ENCODE measurements at regions not wholly inside any gene's neighbourhood (a gene's known extent, or its start where the extent isn't known, plus 50 kb on each side); places are given as distances from the start of the nearest gene placed in this dataset.

DNA sequence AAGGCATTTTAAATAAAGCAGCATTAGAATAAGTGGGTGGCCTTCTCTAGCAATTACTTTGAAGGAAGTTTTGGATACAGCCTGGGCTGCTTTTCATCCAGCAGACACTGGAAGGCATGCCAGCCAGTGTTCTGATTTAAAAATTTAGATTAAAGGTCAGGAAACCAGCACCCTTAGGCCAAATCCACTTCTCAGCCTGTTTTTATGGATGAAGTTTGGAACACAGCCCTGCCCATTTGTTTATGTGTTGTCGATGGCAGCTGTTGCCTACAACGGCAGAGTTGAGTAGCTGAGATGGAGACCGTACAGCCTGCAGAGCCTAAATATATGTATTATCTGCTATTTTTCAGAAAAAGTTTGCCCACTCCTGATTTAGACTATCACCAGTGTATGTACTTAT, 313.6 kb upstream of the ACVR2A start:
- no peak overlapping the region for H3K27ac Mint-ChIP-seq
- H3K36me3 Mint-ChIP-seq = no peaks in the 10 kb centered on the region
- no peaks in the 10 kb centered on the region for H3K4me1 Mint-ChIP-seq
- DNase-seq (ENCODE audit: low spot score in 2 of 2) (no peak), ATAC-seq (ENCODE audit: low read depth) (no peak)
- no peaks in the 10 kb centered on the region for H3K27me3 Mint-ChIP-seq
- H3K4me3 Mint-ChIP-seq = no peak overlapping the region
- H3K9me3 Mint-ChIP-seq = no peaks in the 10 kb centered on the region

GRCh38 chr2:147530033-147530432, 314.8 kb upstream of the ACVR2A start:
- Mint-ChIP-seq H3K4me3 (no peak overlapping the region), H3K9me3 (no peaks in the 10 kb centered on the region), H3K27me3 (no peaks in the 10 kb centered on the region), H3K36me3 (no peaks in the 10 kb centered on the region), H3K4me1 (no peaks in the 10 kb centered on the region), H3K27ac (no peak overlapping the region)
- no peak for ATAC-seq (ENCODE audit: low read depth)
- DNase-seq (ENCODE audit: low spot score in 2 of 2) = no peak

DNA sequence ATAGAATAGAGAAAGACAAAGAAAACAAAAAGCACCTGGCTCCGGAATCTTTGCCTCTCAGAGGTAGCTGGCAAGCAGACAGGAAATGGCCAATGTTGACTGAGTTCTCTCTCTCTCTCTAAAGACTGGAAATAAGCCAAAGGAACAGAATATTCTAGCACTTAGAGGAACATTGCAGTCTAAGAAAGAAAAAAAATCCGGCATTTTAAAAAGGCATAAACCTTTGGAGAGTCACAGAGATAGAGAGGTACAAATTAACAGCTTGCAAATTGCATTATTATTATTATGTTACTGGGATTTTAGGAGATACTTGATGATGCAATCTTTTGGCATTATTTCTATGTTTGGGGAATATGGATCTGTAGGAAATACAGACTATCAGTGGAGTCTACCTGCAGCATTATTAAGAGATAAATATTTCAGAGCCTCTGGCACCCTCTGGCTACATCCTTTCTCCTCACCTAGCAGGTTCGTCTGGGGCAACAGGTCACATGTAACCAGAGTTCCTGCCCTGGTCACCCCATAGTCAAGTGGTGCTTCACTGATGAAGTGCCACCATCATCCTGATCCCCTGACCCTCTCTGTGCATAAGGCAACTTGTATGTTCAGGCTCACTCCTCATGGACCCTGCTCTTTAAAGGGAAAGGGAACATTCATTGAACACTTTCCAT, 318.9 kb upstream of the ACVR2A start:
- no peaks in the 10 kb centered on the region for H3K27me3 Mint-ChIP-seq
- DNase-seq (ENCODE audit: low spot score in 2 of 2) (no peak), ATAC-seq (ENCODE audit: low read depth) (no peak)
- no peaks in the 10 kb centered on the region for H3K9me3 Mint-ChIP-seq
- H3K4me1 Mint-ChIP-seq = no peaks in the 10 kb centered on the region
- H3K27ac Mint-ChIP-seq = no peak overlapping the region
- H3K4me3 Mint-ChIP-seq = no peak overlapping the region
- H3K36me3 Mint-ChIP-seq = no peaks in the 10 kb centered on the region

DNA sequence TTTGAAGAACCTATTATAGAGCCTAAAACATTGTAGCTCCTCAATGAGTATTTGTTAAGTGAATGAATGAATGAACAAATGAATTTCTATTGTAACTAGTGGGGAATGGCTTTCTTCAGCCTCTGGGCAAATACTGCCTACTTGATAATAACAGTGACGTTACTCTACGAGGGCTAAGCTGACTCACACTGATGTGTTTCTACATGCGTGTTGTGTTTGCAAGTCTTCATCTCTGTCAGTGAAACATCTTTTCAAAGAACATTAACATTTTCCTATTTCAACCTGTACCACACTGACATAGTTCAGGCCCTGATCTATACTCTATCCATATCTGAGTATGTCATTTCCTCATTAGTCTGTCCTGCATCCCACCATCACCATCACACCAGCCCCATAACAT, 319.9 kb upstream of the ACVR2A start:
- H3K4me1 Mint-ChIP-seq = no peaks in the 10 kb centered on the region
- no peak overlapping the region for H3K27ac Mint-ChIP-seq
- H3K9me3 Mint-ChIP-seq = no peaks in the 10 kb centered on the region
- ATAC-seq (ENCODE audit: low read depth) (no peak), DNase-seq (ENCODE audit: low spot score in 2 of 2) (no peak)
- H3K36me3 Mint-ChIP-seq = no peaks in the 10 kb centered on the region
- H3K27me3 Mint-ChIP-seq = no peaks in the 10 kb centered on the region
- no peak overlapping the region for H3K4me3 Mint-ChIP-seq

DNA sequence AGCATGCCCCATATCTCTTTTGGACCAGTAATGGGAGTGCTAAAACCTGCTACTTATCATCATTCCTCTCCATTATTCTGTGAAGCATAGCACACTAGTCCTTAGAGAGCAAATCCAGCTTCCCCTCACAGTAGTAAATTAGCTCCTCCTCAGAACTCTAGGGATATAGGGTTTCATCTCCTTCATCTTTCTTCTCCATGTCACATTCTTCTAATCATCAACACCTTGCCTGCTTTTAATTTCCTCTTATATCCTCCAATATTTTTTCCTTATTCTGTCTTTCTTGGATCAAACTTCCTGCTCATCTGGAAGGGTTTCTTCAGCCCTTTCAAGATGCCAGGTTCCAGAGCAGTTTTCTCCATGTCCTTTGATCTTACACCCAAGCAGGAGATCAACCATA, 321.4 kb upstream of the ACVR2A start:
- no peaks in the 10 kb centered on the region for H3K4me1 Mint-ChIP-seq
- no peaks in the 10 kb centered on the region for H3K9me3 Mint-ChIP-seq
- no peak overlapping the region for H3K4me3 Mint-ChIP-seq
- H3K36me3 Mint-ChIP-seq = no peaks in the 10 kb centered on the region
- ATAC-seq (ENCODE audit: low read depth) (no peak), DNase-seq (ENCODE audit: low spot score in 2 of 2) (no peak)
- no peaks in the 10 kb centered on the region for H3K27me3 Mint-ChIP-seq
- no peak overlapping the region for H3K27ac Mint-ChIP-seq

GRCh38 chr2:147521936-147522335, 322.9 kb upstream of the ACVR2A start:
- ATAC-seq (ENCODE audit: low read depth) (no peak), DNase-seq (ENCODE audit: low spot score in 2 of 2) (no peak)
- Mint-ChIP-seq H3K27me3 (no peaks in the 10 kb centered on the region), H3K4me3 (no peak overlapping the region), H3K36me3 (no peaks in the 10 kb centered on the region), H3K9me3 (peaks cover 2% of the 10 kb centered on the region), H3K27ac (no peak overlapping the region), H3K4me1 (no peaks in the 10 kb centered on the region)

DNA sequence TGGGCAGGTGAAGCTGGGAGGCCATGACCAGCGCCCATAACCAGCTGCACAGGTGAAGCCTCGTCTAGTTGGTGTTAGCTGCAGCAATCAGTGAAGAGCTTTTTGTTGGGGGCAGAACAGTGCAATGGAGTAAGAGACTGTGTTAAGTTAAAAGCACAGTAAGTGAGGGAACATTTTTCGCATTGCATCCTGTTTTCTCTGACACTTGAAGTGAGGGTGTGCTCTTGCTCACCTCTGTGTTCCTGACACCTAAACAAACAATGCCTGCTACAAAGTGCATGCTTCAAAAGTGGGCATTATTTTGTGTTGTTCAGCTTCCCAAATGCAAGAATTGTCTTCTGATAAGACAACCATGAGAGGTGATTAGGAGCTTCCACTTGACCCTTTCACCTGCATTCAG, 324.0 kb upstream of the ACVR2A start:
- ATAC-seq (ENCODE audit: low read depth) (no peak), DNase-seq (ENCODE audit: low spot score in 2 of 2) (no peak)
- H3K36me3 Mint-ChIP-seq = no peaks in the 10 kb centered on the region
- peaks cover 2% of the 10 kb centered on the region for H3K9me3 Mint-ChIP-seq
- H3K27me3 Mint-ChIP-seq = no peaks in the 10 kb centered on the region
- H3K27ac Mint-ChIP-seq = no peak overlapping the region
- no peaks in the 10 kb centered on the region for H3K4me1 Mint-ChIP-seq
- H3K4me3 Mint-ChIP-seq = no peak overlapping the region

DNA sequence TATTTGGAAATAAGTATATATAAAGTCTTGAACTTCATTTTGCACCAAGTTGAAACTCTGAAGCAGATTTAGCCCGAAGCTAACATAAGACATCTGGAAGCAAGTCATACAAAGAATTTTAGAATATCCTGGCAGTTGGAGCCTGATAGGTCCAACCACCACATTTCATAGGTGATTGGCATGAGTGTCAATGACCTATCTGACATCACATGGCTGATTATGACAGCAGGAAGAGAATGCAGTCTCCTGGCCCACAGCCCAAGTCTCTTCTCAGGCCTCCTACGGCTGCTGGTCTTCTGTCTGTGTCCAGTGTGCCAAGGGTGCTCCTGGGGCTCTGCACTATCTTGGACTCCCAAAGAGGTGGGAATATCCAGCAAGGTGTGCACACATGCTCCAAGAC, 325.7 kb upstream of the ACVR2A start:
- Mint-ChIP-seq H3K4me1 (no peaks in the 10 kb centered on the region), H3K4me3 (no peak overlapping the region), H3K27me3 (no peaks in the 10 kb centered on the region), H3K27ac (no peak overlapping the region), H3K9me3 (peaks cover 2% of the 10 kb centered on the region), H3K36me3 (no peaks in the 10 kb centered on the region)
- DNase-seq (ENCODE audit: low spot score in 2 of 2) = no peak
- ATAC-seq (ENCODE audit: low read depth) = no peak

DNA sequence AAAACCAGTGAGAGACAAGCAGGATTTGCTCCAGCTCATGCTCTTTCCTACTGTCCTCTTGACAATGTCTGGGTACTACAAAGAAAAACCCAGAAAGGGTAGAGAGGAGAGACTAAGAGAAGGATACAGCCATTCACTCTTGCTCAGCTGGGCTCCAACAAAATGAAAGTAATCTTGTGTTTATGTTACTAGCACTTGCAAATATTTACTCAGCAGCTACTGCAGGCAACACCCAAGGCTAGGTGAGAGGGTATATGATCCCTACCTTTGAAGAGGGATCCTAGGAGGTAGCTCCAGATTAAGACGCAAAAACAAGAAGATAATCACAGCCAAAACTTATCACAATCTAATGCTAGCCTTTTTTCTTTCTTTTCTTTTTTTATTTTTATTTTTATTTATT, 329.6 kb upstream of the ACVR2A start:
- DNase-seq (ENCODE audit: low spot score in 2 of 2) = no peak
- H3K27me3 Mint-ChIP-seq = no peaks in the 10 kb centered on the region
- no peak for ATAC-seq (ENCODE audit: low read depth)
- H3K9me3 Mint-ChIP-seq = peaks cover 2% of the 10 kb centered on the region
- no peaks in the 10 kb centered on the region for H3K36me3 Mint-ChIP-seq
- no peaks in the 10 kb centered on the region for H3K4me1 Mint-ChIP-seq
- no peak overlapping the region for H3K27ac Mint-ChIP-seq
- no peak overlapping the region for H3K4me3 Mint-ChIP-seq

DNA sequence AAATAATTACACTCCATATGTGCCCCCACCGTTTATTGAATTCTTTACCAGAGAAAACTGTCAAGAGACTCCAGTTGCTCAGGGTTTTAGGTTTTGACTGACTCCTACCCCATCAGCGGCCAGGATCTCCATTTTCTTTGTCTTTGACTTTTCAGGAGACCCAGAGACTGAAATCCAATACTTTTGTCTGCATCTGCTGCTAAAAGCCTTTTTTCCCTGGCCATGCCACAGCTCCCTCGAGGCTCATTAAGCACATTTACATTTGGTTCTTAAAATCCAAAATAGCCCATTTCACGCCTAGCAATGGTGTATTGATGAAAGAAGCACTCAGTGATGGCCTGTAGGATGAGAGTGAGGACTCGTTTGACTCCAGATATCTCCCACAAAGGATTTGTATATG, 332.6 kb upstream of the ACVR2A start:
- no peak for DNase-seq (ENCODE audit: low spot score in 2 of 2)
- Mint-ChIP-seq H3K9me3 (peaks cover under 1% of the 10 kb centered on the region), H3K36me3 (no peaks in the 10 kb centered on the region), H3K4me1 (no peaks in the 10 kb centered on the region), H3K27ac (no peak overlapping the region), H3K4me3 (no peak overlapping the region), H3K27me3 (peaks cover 2% of the 10 kb centered on the region)
- no peak for ATAC-seq (ENCODE audit: low read depth)

DNA sequence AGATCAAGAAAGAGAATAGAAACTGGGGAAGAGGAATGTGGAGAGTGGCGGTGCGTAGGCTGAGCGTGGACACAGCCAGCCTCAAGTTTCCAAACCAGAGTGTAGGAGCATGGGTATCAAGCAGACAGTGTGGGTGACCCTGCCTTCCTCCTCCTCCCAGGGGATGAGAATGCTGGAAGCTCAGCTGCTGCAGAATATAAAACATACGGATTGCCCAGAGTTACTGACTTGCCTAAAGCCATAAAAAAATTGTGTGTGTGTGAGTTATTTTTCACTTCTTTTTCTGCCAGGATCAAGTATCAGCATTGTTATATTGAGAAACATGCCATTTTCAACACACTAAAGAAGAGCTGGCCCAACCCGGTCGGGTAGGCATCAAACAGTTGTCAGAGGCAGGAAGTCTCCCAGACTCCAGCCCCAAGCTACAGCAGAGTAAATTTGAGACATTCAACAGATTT, 333.3 kb upstream of the ACVR2A start:
- DNase-seq (ENCODE audit: low spot score in 2 of 2) = no peak

DNA sequence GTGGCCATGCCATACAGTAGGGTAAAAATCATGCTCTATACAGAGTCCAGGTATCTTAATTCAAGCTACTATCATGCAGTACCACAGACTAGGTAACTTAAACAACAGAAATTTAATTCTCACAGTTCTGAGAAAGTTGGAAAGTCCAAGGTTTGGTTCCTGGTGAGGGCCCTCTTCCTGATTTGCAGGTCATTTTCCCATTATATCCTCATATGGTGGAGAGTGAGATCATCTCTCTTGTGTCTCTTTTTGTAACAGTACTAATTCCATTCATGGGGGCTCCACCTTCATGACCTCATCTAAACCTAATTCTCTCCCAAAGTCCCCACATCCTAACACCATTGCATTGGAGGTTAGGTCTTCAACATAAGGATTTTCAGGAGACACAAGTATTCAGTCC, 335.0 kb upstream of the ACVR2A start:
- Mint-ChIP-seq H3K27ac (no peak overlapping the region), H3K4me3 (no peak overlapping the region), H3K27me3 (peaks cover 2% of the 10 kb centered on the region), H3K4me1 (no peaks in the 10 kb centered on the region), H3K9me3 (no peaks in the 10 kb centered on the region), H3K36me3 (no peaks in the 10 kb centered on the region)
- no peak for ATAC-seq (ENCODE audit: low read depth)
- no peak for DNase-seq (ENCODE audit: low spot score in 2 of 2)

More for the DNA sequence above, 333.3 kb upstream of the ACVR2A start:
- ATAC-seq (ENCODE audit: low read depth) = no peak
- Mint-ChIP-seq H3K36me3 (no peaks in the 10 kb centered on the region), H3K27ac (no peak overlapping the region), H3K4me1 (no peaks in the 10 kb centered on the region), H3K9me3 (no peaks in the 10 kb centered on the region), H3K27me3 (peaks cover 2% of the 10 kb centered on the region), H3K4me3 (no peak overlapping the region)

DNA sequence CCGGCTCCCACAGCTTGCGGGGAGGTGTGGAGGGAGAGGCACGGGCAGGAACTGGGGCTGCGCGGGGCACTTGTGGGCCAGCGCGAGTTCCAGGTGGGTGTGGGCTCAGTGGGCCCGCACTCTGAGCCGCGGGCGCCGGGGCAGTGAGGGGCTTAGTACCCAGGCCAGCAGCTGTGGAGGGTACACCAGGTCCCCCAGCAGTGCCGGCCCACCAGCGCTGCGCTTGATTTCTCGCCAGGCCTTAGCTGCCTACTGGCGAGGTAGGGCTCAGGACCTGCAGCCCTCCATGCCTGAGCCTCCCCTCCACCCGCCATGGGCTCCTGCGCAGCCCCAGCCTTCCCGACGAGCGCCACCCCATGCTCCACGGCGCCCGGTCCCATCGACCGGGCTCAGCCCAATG, 337.9 kb upstream of the ACVR2A start:
- ATAC-seq (ENCODE audit: low read depth) = no peak
- H3K4me3 Mint-ChIP-seq = no peak overlapping the region
- H3K36me3 Mint-ChIP-seq = no peaks in the 10 kb centered on the region

GRCh38 chr2:147502711-147503290, 342.0 kb upstream of the ACVR2A start:
- DNase-seq (ENCODE audit: low spot score in 2 of 2) = no peak
- H3K4me3 Mint-ChIP-seq = no peak overlapping the region
- ATAC-seq (ENCODE audit: low read depth) = no peak

More for the DNA sequence above, 337.9 kb upstream of the ACVR2A start:
- DNase-seq (ENCODE audit: low spot score in 2 of 2) = no peak
- no peaks in the 10 kb centered on the region for H3K9me3 Mint-ChIP-seq
- no peaks in the 10 kb centered on the region for H3K4me1 Mint-ChIP-seq
- no peak overlapping the region for H3K27ac Mint-ChIP-seq
- peaks cover 10% of the 10 kb centered on the region for H3K27me3 Mint-ChIP-seq

GRCh38 chr2:147501968-147502367, 342.9 kb upstream of the ACVR2A start:
- H3K4me3 Mint-ChIP-seq = no peak overlapping the region
- no peaks in the 10 kb centered on the region for H3K9me3 Mint-ChIP-seq
- H3K27ac Mint-ChIP-seq = no peak overlapping the region
- no peak for DNase-seq (ENCODE audit: low spot score in 2 of 2)
- H3K4me1 Mint-ChIP-seq = no peaks in the 10 kb centered on the region
- no peaks in the 10 kb centered on the region for H3K36me3 Mint-ChIP-seq
- H3K27me3 Mint-ChIP-seq = peaks cover 10% of the 10 kb centered on the region
- ATAC-seq (ENCODE audit: low read depth) = no peak

More at GRCh38 chr2:147502711-147503290, 342.0 kb upstream of the ACVR2A start:
- Mint-ChIP-seq H3K4me1 (no peaks in the 10 kb centered on the region), H3K36me3 (no peaks in the 10 kb centered on the region), H3K27me3 (peaks cover 10% of the 10 kb centered on the region), H3K27ac (no peak overlapping the region), H3K9me3 (no peaks in the 10 kb centered on the region)

All from memory B cell (primary cell).